ENCODE measurements at regions not wholly inside any gene's neighbourhood (a gene's known extent, or its start where the extent isn't known, plus 50 kb on each side); places are given as distances from the start of the nearest gene placed in this dataset.

GRCh38 chr10:43000021-43000411 is 76.9 kb upstream of the RET start:
- no peaks in the 10 kb centered on the region for H3K79me2 ChIP-seq (ENCODE audit: control insufficient read depth, insufficient read depth, low read length, poor library complexity)
- WGBS (ENCODE audit: extremely low coverage, insufficient coverage, insufficient read length): no CpG with 5 or more reads among the region's 3 CpGs

GRCh38 chr10:43000651-43001426 is 76.0 kb upstream of the RET start:
- Histone ChIP-seq H3K4ac (ENCODE audit: low read depth, low read length) (no peak overlapping the region), H3K9me3 (ENCODE audit: insufficient read depth, low read depth, low read length) (peaks cover 3% of the 10 kb centered on the region), H2AK5ac (ENCODE audit: low read length) (no peak overlapping the region), H3K79me1 (ENCODE audit: low read length) (no peaks in the 10 kb centered on the region), H4K8ac (ENCODE audit: low read depth, low read length) (no peak overlapping the region), H3K27ac (ENCODE audit: low read depth, low read length) (no peak overlapping the region), H3K4me1 (ENCODE audit: control insufficient read depth in 1 of 2, insufficient read depth in 2 of 2, low read length in 2 of 2) (no peaks in the 10 kb centered on the region), H4K91ac (ENCODE audit: low read depth, low read length) (no peak overlapping the region), H3K14ac (ENCODE audit: low read length) (no peak overlapping the region), H3K18ac (ENCODE audit: low read length) (no peak overlapping the region), H2BK12ac (ENCODE audit: low read length) (no peak overlapping the region), H3K4me2 (ENCODE audit: low read length) (no peak overlapping the region), H3K9ac (ENCODE audit: low read length) (no peak overlapping the region), H3K4me3 (ENCODE audit: low read depth, low read length) (no peak overlapping the region), H3K27me3 (ENCODE audit: insufficient read depth, low read length) (no peaks in the 10 kb centered on the region), H4K12ac (ENCODE audit: low read depth, low read length) (no peak overlapping the region), H3K79me2 (ENCODE audit: control insufficient read depth, insufficient read depth, low read length, poor library complexity) (no peaks in the 10 kb centered on the region), H3K23ac (ENCODE audit: low read length) (no peak overlapping the region), H2AFZ (ENCODE audit: insufficient read depth, low read length, poor library complexity) (no peak overlapping the region), H2BK120ac (ENCODE audit: insufficient read depth, low read length, poor library complexity) (no peak overlapping the region), H3K36me3 (ENCODE audit: control insufficient read depth in 1 of 2, insufficient read depth in 2 of 2, low read length in 2 of 2) (no peaks in the 10 kb centered on the region), H2BK5ac (ENCODE audit: low read depth, low read length, poor library complexity) (no peak overlapping the region)
- WGBS (ENCODE audit: extremely low coverage, insufficient coverage, insufficient read length): no CpG with 5 or more reads among the region's 16 CpGs
- no peak for DNase-seq

More at GRCh38 chr10:43000021-43000411, 76.9 kb upstream of the RET start:
- no peak overlapping the region for H3K27ac ChIP-seq (ENCODE audit: low read depth, low read length)
- no peak overlapping the region for H3K4ac ChIP-seq (ENCODE audit: low read depth, low read length)
- no peak overlapping the region for H2BK120ac ChIP-seq (ENCODE audit: insufficient read depth, low read length, poor library complexity)
- H3K4me2 ChIP-seq (ENCODE audit: low read length): no peak overlapping the region
- H3K23ac ChIP-seq (ENCODE audit: low read length): no peak overlapping the region
- H3K14ac ChIP-seq (ENCODE audit: low read length): no peak overlapping the region
- DNase-seq: no peak
- H4K12ac ChIP-seq (ENCODE audit: low read depth, low read length): no peak overlapping the region
- H2BK12ac ChIP-seq (ENCODE audit: low read length): no peak overlapping the region
- no peaks in the 10 kb centered on the region for H3K27me3 ChIP-seq (ENCODE audit: insufficient read depth, low read length)
- H2AK5ac ChIP-seq (ENCODE audit: low read length): no peak overlapping the region
- H3K9ac ChIP-seq (ENCODE audit: low read length): no peak overlapping the region
- no peak overlapping the region for H3K4me3 ChIP-seq (ENCODE audit: low read depth, low read length)
- no peaks in the 10 kb centered on the region for H3K36me3 ChIP-seq (ENCODE audit: control insufficient read depth in 1 of 2, insufficient read depth in 2 of 2, low read length in 2 of 2)
- no peak overlapping the region for H4K8ac ChIP-seq (ENCODE audit: low read depth, low read length)
- no peak overlapping the region for H3K18ac ChIP-seq (ENCODE audit: low read length)
- no peaks in the 10 kb centered on the region for H3K4me1 ChIP-seq (ENCODE audit: control insufficient read depth in 1 of 2, insufficient read depth in 2 of 2, low read length in 2 of 2)
- peaks cover 3% of the 10 kb centered on the region for H3K9me3 ChIP-seq (ENCODE audit: insufficient read depth, low read depth, low read length)
- no peak overlapping the region for H2AFZ ChIP-seq (ENCODE audit: insufficient read depth, low read length, poor library complexity)
- H2BK5ac ChIP-seq (ENCODE audit: low read depth, low read length, poor library complexity): no peak overlapping the region
- no peak overlapping the region for H4K91ac ChIP-seq (ENCODE audit: low read depth, low read length)
- H3K79me1 ChIP-seq (ENCODE audit: low read length): no peaks in the 10 kb centered on the region

- DNase-seq: no peak
- H3K14ac ChIP-seq (ENCODE audit: low read length): no peak overlapping the region
- H2AK5ac ChIP-seq (ENCODE audit: low read length): no peak overlapping the region
- H3K23ac ChIP-seq (ENCODE audit: low read length): no peak overlapping the region
- H3K4me3 ChIP-seq (ENCODE audit: low read depth, low read length): no peak overlapping the region
- H2BK5ac ChIP-seq (ENCODE audit: low read depth, low read length, poor library complexity): no peak overlapping the region
- H4K91ac ChIP-seq (ENCODE audit: low read depth, low read length): no peak overlapping the region
- no peaks in the 10 kb centered on the region for H3K79me1 ChIP-seq (ENCODE audit: low read length)
- H3K4me2 ChIP-seq (ENCODE audit: low read length): no peak overlapping the region
- no CpG with 5 or more reads among the region's 3 CpGs for WGBS (ENCODE audit: extremely low coverage, insufficient coverage, insufficient read length)
- no peak overlapping the region for H3K27ac ChIP-seq (ENCODE audit: low read depth, low read length)
- H3K36me3 ChIP-seq (ENCODE audit: control insufficient read depth in 1 of 2, insufficient read depth in 2 of 2, low read length in 2 of 2): no peaks in the 10 kb centered on the region
- H2BK12ac ChIP-seq (ENCODE audit: low read length): no peak overlapping the region
- H4K8ac ChIP-seq (ENCODE audit: low read depth, low read length): no peak overlapping the region
- no peak overlapping the region for H2AFZ ChIP-seq (ENCODE audit: insufficient read depth, low read length, poor library complexity)
- H3K79me2 ChIP-seq (ENCODE audit: control insufficient read depth, insufficient read depth, low read length, poor library complexity): no peaks in the 10 kb centered on the region
- H2BK120ac ChIP-seq (ENCODE audit: insufficient read depth, low read length, poor library complexity): no peak overlapping the region
- H3K4me1 ChIP-seq (ENCODE audit: control insufficient read depth in 1 of 2, insufficient read depth in 2 of 2, low read length in 2 of 2): no peaks in the 10 kb centered on the region
- no peak overlapping the region for H3K18ac ChIP-seq (ENCODE audit: low read length)
- H3K9me3 ChIP-seq (ENCODE audit: insufficient read depth, low read depth, low read length): peaks cover 3% of the 10 kb centered on the region
- H3K4ac ChIP-seq (ENCODE audit: low read depth, low read length): no peak overlapping the region
- no peak overlapping the region for H4K12ac ChIP-seq (ENCODE audit: low read depth, low read length)
- no peak overlapping the region for H3K9ac ChIP-seq (ENCODE audit: low read length)
- H3K27me3 ChIP-seq (ENCODE audit: insufficient read depth, low read length): no peaks in the 10 kb centered on the region
Measured at GRCh38 chr10:43001427-43001795, 75.5 kb upstream of the RET start.

GRCh38 chr10:43002596-43002995 is 74.3 kb upstream of the RET start:
- Histone ChIP-seq H4K91ac (ENCODE audit: low read depth, low read length) (no peak overlapping the region), H4K12ac (ENCODE audit: low read depth, low read length) (no peak overlapping the region), H3K4me2 (ENCODE audit: low read length) (no peak overlapping the region), H3K14ac (ENCODE audit: low read length) (no peak overlapping the region), H3K79me2 (ENCODE audit: control insufficient read depth, insufficient read depth, low read length, poor library complexity) (no peaks in the 10 kb centered on the region), H2BK120ac (ENCODE audit: insufficient read depth, low read length, poor library complexity) (no peak overlapping the region), H3K27ac (ENCODE audit: low read depth, low read length) (no peak overlapping the region), H3K4me3 (ENCODE audit: low read depth, low read length) (no peak overlapping the region), H4K8ac (ENCODE audit: low read depth, low read length) (no peak overlapping the region), H3K4me1 (ENCODE audit: control insufficient read depth in 1 of 2, insufficient read depth in 2 of 2, low read length in 2 of 2) (no peaks in the 10 kb centered on the region), H3K9me3 (ENCODE audit: insufficient read depth, low read depth, low read length) (peaks cover 3% of the 10 kb centered on the region), H3K27me3 (ENCODE audit: insufficient read depth, low read length) (no peaks in the 10 kb centered on the region), H3K23ac (ENCODE audit: low read length) (no peak overlapping the region), H2AFZ (ENCODE audit: insufficient read depth, low read length, poor library complexity) (no peak overlapping the region), H3K9ac (ENCODE audit: low read length) (no peak overlapping the region), H2BK12ac (ENCODE audit: low read length) (no peak overlapping the region), H3K79me1 (ENCODE audit: low read length) (no peaks in the 10 kb centered on the region), H2AK5ac (ENCODE audit: low read length) (no peak overlapping the region), H3K36me3 (ENCODE audit: control insufficient read depth in 1 of 2, insufficient read depth in 2 of 2, low read length in 2 of 2) (no peaks in the 10 kb centered on the region), H2BK5ac (ENCODE audit: low read depth, low read length, poor library complexity) (no peak overlapping the region), H3K18ac (ENCODE audit: low read length) (no peak overlapping the region), H3K4ac (ENCODE audit: low read depth, low read length) (no peak overlapping the region)
- DNase-seq: no peak
- WGBS (ENCODE audit: extremely low coverage, insufficient coverage, insufficient read length): no CpG with 5 or more reads among the region's 6 CpGs

Measured in trophoblast cell (in vitro differentiated cells and primary cell).